NAMALWA (cell line): ENCODE measurements at regions not wholly inside any gene's neighbourhood (a gene's known extent, or its start where the extent isn't known, plus 50 kb on each side); places are given as distances from the start of the nearest gene placed in this dataset.

Experiments
- DNase-seq: peaks from one replicate; pipeline ENCODE4 v3.0.0-alpha.2; 2015; ENCODE audit warnings: low spot score

DNA sequence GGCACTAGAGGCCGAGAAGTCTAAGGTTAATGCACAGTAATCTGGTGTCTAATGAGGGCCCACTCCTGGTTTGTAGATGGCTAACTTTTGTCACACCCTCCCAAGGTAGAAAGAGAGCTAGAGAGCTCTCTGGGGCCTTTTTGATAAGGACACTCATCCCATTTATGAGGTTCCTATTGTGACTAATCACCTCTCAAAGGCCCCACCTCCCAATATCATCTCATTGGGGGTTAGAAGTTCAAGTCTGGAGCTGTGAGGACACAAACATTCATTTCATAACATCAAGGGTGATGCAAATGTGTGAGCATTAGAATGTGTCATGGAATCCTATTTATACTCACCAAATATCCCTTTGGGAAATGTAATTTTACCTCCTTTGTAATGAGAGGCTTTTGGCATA, 79.2 kb upstream of the SLC10A2 start:
- no peak for DNase-seq

DNA sequence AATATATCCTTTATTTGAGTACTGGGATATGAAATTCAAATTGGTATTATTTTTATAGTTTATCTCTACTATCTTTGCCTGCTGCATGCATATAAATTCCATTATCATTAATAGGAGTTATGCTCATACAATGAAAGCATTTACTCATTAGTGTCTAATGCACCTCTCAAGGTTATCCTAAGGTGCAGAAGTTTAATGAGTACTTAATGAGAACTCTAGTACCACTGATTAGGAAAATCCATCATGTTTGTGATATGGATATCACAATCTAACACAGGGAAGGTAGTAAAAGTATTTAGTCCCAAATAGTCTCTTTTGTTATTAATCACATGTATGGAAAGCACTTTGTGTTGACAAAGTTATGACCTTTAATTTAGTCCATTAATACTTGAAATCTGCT, 77.2 kb upstream of the SLC10A2 start:
- DNase-seq = no peak

DNA sequence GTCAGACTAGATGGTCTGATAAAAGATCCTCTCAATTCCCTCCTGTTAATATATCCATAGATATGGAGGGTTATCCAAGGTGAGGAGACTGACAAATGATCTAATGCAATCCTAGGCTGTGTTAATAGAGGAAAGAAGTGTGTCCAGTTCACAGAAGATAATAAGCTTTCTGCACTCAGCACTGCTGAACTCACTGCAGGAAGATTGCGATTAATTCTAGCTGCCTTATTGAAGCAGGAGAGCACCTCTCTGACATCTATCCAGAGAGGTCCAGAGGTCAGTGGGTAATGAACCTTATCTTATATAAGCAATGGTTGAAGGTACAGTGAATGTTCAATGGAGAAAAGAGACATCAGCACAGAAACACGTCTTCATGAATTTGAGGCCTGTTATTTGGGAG, 75.9 kb upstream of the SLC10A2 start:
- no peak for DNase-seq

GRCh38 chr13:103140001-103140671, 73.9 kb upstream of the SLC10A2 start:
- DNase-seq = peak; percentile 87

- DNase-seq = no peak
Observed at GRCh38 chr13:103134271-103134670, 68.1 kb upstream of the SLC10A2 start.

- no peak for DNase-seq
Observed at GRCh38 chr13:103133556-103133955, 67.3 kb upstream of the SLC10A2 start.

DNA sequence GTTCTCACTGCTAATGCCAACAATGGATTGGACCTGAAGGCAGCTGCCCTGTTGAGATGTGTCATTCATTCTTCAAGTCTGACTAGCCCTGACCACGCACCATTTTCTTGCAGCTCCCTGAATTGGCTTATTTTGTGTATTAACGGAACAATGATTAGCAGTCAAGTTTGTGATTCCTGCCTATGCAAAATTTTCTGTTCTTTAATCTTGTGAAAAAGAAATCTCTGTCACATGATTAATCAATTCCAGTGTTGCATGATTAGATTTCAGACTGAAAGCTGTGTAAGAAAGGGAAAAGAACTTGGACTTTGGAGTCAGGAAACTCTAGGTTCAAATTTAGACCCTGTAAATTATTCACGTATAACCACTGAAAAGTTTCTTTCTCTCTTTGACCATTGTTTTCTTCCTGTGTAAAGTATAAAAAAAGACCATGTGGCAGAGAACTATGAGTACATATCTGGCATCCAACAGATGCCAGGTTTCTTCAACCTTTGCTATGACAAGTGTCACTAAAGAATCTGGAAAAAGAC, 64.5 kb upstream of the SLC10A2 start:
- DNase-seq = no peak

DNA sequence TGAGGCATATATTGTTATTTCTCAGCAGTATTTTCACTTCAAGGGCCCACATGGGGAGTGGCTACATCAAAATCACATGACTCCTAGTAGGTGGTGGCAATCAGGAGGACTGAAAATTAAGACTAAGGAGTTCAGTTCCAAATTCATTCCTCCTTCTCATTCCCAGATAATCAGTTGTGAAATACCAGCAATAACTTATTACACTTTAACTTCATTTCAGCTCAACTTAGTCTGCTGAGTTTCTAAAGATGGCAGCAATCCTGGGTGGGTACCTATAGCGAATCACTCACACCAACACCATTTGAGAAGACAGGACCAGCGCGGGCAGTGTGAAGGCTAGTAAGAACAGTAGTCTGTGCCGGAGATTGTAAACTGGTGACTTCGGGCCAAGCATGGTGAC, 63.9 kb upstream of the SLC10A2 start:
- no peak for DNase-seq
